Activated naive CD8-positive, alpha-beta T cell treated with anti-CD3 and anti-CD28 coated beads, Interleukin-2, amount 10 ng/mL, durations not matched to agents 7 days and 5 days (primary cell): ENCODE measurements at regions not wholly inside any gene's neighbourhood (a gene's known extent, or its start where the extent isn't known, plus 50 kb on each side); places are given as distances from the start of the nearest gene placed in this dataset.

Experiments used
- ATAC-seq: fragments of 150-1000 bp; cut with Tn5 transposase; one replicate; pipeline ENCODE4 v1.10.0; 2021; ENCODE audit warnings: low read depth, moderate library complexity
- POLR2A ChIA-PET: fragments of 350-600 bp; sonication (Branson Sonifier 250); formaldehyde crosslinking; loops from one replicate; lab custom pipeline; 2021; ENCODE audit warnings: antibody characterized with exemption; lab: Charles Lee
- DNase-seq: peaks from one replicate; pipeline ENCODE4 v3.0.0; 2021
- H3K27ac Mint-ChIP-seq: one replicate; pipeline ENCODE4 v1.8.0; 2022; ENCODE audit warnings: mild to moderate bottlenecking, mixed read lengths
- H3K27me3 Mint-ChIP-seq: one replicate; pipeline ENCODE4 v1.8.0; 2022; ENCODE audit warnings: mild to moderate bottlenecking, moderate library complexity, mixed read lengths
- H3K36me3 Mint-ChIP-seq: one replicate; pipeline ENCODE4 v1.8.0; 2021; ENCODE audit warnings: mild to moderate bottlenecking, mixed read lengths
- H3K4me1 Mint-ChIP-seq: one replicate; pipeline ENCODE4 v1.8.0; 2021; ENCODE audit warnings: mixed read lengths
- H3K4me3 Mint-ChIP-seq: one replicate; pipeline ENCODE4 v1.8.0; 2022; ENCODE audit warnings: mild to moderate bottlenecking, moderate library complexity, mixed read lengths
- H3K9me3 Mint-ChIP-seq: one replicate; pipeline ENCODE4 v1.8.0; 2021; ENCODE audit warnings: mixed read lengths

GRCh38 chr3:162328649-162329048, 832.0 kb downstream of the OTOL1 start:
- no peaks in the 10 kb centered on the region for H3K4me1 Mint-ChIP-seq
- no peak for DNase-seq
- no peak overlapping the region for H3K27ac Mint-ChIP-seq
- POLR2A ChIA-PET = no interaction called here
- ATAC-seq = no peak
- H3K36me3 Mint-ChIP-seq = no peaks in the 10 kb centered on the region
- peaks cover 2% of the 10 kb centered on the region for H3K9me3 Mint-ChIP-seq
- H3K27me3 Mint-ChIP-seq = no peaks in the 10 kb centered on the region
- no peak overlapping the region for H3K4me3 Mint-ChIP-seq

GRCh38 chr3:162329514-162329913, 832.9 kb downstream of the OTOL1 start:
- Mint-ChIP-seq H3K9me3 (peaks cover 2% of the 10 kb centered on the region), H3K27ac (no peak overlapping the region), H3K4me1 (no peaks in the 10 kb centered on the region), H3K27me3 (no peaks in the 10 kb centered on the region), H3K36me3 (no peaks in the 10 kb centered on the region), H3K4me3 (no peak overlapping the region)
- POLR2A ChIA-PET = no interaction called here
- ATAC-seq (no peak), DNase-seq (no peak)

DNA sequence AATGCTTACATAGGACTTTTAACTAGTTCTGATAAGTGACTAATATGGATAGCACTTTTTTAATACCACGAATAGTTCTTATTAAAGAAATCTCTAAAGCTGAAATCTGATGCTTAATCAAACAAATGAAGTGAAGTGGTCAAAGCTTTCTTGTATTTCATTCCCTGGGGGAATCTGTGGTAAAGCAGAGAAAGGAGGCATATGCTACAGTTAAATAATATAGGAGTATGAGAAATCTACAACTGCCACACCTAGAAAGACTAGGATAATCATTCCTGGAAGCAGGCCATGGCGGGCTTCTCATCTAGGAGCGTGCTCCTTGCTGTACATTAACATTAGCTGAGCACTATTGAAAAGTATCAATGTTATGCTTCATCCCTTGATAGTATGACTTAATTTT, 835.7 kb downstream of the OTOL1 start:
- POLR2A ChIA-PET = no interaction called here
- Mint-ChIP-seq H3K27me3 (no peaks in the 10 kb centered on the region), H3K4me1 (no peaks in the 10 kb centered on the region), H3K9me3 (peaks cover 2% of the 10 kb centered on the region), H3K4me3 (no peak overlapping the region), H3K36me3 (no peaks in the 10 kb centered on the region), H3K27ac (no peak overlapping the region)
- ATAC-seq (no peak), DNase-seq (no peak)

DNA sequence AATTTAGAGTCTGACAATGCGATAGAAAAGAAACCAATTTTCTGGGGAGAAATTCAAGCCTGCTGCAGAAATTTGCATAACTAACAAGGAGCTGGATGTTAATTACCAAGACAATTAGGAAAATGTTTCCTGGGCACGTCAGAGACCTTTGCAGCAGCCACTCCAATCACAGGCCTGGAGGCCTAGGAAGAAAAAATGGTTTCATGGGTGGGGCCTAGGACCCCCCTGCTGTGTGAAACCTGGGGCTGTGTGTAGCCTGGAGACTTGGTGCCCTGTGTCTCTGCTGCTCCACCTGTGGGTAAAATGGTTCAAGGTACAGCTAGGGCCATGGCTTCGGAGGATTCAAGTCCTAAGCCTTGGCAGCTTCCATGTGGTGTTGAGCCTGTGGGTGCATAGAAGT, 837.9 kb downstream of the OTOL1 start:
- DNase-seq = no peak
- POLR2A ChIA-PET = no interaction called here
- Mint-ChIP-seq H3K4me1 (no peaks in the 10 kb centered on the region), H3K27me3 (no peaks in the 10 kb centered on the region), H3K27ac (no peak overlapping the region), H3K9me3 (no peaks in the 10 kb centered on the region), H3K4me3 (no peak overlapping the region), H3K36me3 (no peaks in the 10 kb centered on the region)
- ATAC-seq = no peak

GRCh38 chr3:162337630-162338029, 841.0 kb downstream of the OTOL1 start:
- Mint-ChIP-seq H3K4me1 (no peaks in the 10 kb centered on the region), H3K36me3 (no peaks in the 10 kb centered on the region), H3K9me3 (peaks cover 2% of the 10 kb centered on the region), H3K27me3 (no peaks in the 10 kb centered on the region), H3K4me3 (no peak overlapping the region), H3K27ac (no peak overlapping the region)
- no peak for DNase-seq
- POLR2A ChIA-PET = no interaction called here
- ATAC-seq = no peak

- peaks cover 2% of the 10 kb centered on the region for H3K9me3 Mint-ChIP-seq
- DNase-seq (no peak), ATAC-seq (no peak)
- H3K4me3 Mint-ChIP-seq = no peak overlapping the region
- H3K36me3 Mint-ChIP-seq = no peaks in the 10 kb centered on the region
- POLR2A ChIA-PET = no interaction called here
- no peaks in the 10 kb centered on the region for H3K4me1 Mint-ChIP-seq
- no peak overlapping the region for H3K27ac Mint-ChIP-seq
- H3K27me3 Mint-ChIP-seq = no peaks in the 10 kb centered on the region
Observed at GRCh38 chr3:162338514-162338913, 841.9 kb downstream of the OTOL1 start.

- H3K9me3 Mint-ChIP-seq = no peaks in the 10 kb centered on the region
- no peaks in the 10 kb centered on the region for H3K27me3 Mint-ChIP-seq
- DNase-seq (no peak), ATAC-seq (no peak)
- H3K4me1 Mint-ChIP-seq = no peaks in the 10 kb centered on the region
- H3K27ac Mint-ChIP-seq = no peak overlapping the region
- H3K36me3 Mint-ChIP-seq = no peaks in the 10 kb centered on the region
- POLR2A ChIA-PET = no interaction called here
- no peak overlapping the region for H3K4me3 Mint-ChIP-seq
Observed at GRCh38 chr3:162348912-162349311, 852.3 kb downstream of the OTOL1 start.

DNA sequence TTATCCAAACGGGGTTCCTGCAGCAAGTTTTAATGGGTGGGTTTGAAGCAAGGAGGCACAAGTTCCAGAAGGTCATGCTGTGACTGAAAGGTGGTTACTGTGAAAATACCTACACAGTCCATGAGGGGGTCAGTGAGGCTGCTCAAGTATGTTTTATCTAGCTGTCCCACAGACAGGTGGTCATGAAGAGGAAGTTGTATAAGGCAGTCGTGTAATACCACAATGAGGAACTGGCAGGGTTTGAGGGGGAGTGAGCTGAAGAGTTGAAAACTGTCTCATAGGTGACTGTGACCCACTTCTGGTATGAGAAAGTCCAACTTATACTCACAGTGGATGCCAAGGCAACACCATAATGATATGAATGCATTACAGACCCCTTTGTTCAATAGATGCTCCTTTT, 856.8 kb downstream of the OTOL1 start:
- no peak for ATAC-seq
- POLR2A ChIA-PET = no interaction called here
- no peaks in the 10 kb centered on the region for H3K27me3 Mint-ChIP-seq
- H3K27ac Mint-ChIP-seq = no peak overlapping the region
- no peaks in the 10 kb centered on the region for H3K4me1 Mint-ChIP-seq
- H3K4me3 Mint-ChIP-seq = no peak overlapping the region
- no peaks in the 10 kb centered on the region for H3K36me3 Mint-ChIP-seq
- no peak for DNase-seq
- H3K9me3 Mint-ChIP-seq = no peaks in the 10 kb centered on the region

- POLR2A ChIA-PET = no interaction called here
- H3K4me3 Mint-ChIP-seq = no peak overlapping the region
- ATAC-seq (no peak), DNase-seq (no peak)
- no peaks in the 10 kb centered on the region for H3K27me3 Mint-ChIP-seq
- no peaks in the 10 kb centered on the region for H3K9me3 Mint-ChIP-seq
- no peaks in the 10 kb centered on the region for H3K36me3 Mint-ChIP-seq
- no peak overlapping the region for H3K27ac Mint-ChIP-seq
- no peaks in the 10 kb centered on the region for H3K4me1 Mint-ChIP-seq
Observed at GRCh38 chr3:162354356-162354755, 857.7 kb downstream of the OTOL1 start.

DNA sequence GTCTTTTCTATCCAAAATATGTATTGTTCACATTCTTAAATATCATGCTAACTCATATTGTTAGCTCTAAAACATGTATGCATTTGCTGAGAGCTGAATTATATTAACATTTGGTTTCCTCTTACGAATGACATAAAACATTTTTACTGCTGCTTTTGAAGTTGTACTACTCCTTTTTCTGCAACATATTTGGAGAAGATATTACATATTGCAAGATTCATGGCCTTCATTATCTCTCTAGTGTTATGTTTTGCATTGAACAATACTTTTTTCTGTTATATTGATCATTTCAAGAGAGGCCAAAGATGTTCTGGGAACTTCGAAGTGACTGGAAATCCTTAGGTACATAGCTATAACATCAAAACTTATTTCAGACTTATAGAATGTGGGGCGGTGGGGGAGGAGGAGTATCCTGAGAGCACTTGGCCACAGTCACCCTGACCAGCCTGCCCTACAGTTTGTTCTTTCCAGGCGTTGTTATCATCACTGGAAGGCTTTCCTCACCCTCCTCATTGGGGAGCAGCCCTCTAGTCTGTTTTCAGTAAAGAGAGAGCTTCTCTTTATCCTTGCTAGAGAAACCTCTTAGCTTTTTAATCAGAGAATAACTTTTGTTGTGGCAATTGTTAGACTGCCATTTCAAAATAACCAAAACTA, 868.6 kb downstream of the OTOL1 start:
- Mint-ChIP-seq H3K4me3 (no peak overlapping the region), H3K27me3 (no peaks in the 10 kb centered on the region), H3K9me3 (peaks cover 3% of the 10 kb centered on the region), H3K36me3 (no peaks in the 10 kb centered on the region), H3K4me1 (no peaks in the 10 kb centered on the region), H3K27ac (no peak overlapping the region)
- ATAC-seq = no peak
- DNase-seq = no peak
- POLR2A ChIA-PET = no interaction called here

DNA sequence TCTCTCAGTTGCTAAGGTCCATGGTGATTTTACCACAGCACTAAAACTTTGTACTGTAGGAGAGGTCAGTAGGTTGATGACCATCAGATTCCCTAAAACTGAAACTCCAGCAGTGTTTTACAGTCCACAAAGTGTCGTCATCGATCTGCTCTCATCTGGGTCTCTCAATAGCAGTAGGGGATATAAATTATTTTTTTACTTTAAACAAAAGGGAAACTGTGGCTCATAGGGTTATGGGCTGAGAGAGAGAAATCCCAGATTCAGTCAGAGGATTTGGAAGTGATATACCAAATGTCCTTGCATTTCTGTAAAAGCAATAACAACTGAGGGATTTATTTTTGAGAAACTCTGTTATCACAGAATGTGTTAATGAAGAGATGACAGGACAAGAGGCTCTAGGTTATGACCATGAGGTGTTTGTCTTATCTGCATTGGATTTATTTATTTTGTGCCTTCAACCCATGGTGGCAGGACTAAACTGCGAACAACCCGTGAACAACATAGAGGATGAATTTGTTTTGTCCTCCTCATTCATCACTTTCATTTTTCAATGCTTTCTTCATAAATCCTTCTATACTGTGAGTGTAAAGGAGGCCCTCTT, 869.7 kb downstream of the OTOL1 start:
- peaks cover 3% of the 10 kb centered on the region for H3K9me3 Mint-ChIP-seq
- no peaks in the 10 kb centered on the region for H3K27me3 Mint-ChIP-seq
- no peaks in the 10 kb centered on the region for H3K4me1 Mint-ChIP-seq
- ATAC-seq = no peak
- DNase-seq = no peak
- POLR2A ChIA-PET = no interaction called here
- H3K36me3 Mint-ChIP-seq = no peaks in the 10 kb centered on the region
- H3K4me3 Mint-ChIP-seq = no peak overlapping the region
- H3K27ac Mint-ChIP-seq = no peak overlapping the region

DNA sequence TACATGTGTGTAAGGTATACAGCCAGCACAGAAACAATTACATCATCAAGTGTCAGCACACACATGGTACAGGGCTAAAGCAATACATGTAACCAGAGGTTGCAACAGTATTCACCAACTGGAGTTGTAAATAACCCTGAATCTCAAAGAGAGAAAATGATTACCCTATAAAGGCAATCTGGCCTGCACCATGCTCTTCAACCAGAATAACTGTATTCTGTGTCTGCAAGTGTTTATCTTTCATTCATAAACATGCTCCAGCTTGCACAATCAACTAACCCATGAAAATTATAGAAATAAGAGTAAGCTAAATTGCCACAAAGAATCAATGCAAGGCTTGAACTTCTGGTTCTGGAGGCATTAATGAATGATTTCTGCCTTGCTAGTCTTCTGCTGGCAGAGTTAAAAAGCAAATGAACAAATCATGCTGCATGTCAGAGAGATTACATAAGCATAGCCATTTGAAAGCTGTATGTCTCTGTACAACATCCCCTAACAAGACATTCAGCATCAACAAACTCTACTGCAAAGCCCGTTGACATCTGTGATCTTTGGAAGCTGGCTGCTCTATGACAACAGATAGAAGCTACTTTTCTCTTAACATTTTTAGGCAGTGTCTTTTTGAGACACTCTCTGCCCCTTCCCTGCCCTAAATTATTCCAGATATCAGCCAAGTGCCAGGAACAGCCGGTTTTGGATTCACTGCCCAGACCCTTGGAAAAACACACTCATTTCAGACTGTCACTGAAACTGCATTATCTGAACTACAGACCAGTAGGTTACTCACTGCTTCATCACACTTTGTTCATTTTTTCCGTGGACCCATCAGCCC, 871.0 kb downstream of the OTOL1 start:
- no peak overlapping the region for H3K4me3 Mint-ChIP-seq
- peaks cover 3% of the 10 kb centered on the region for H3K9me3 Mint-ChIP-seq
- no peaks in the 10 kb centered on the region for H3K36me3 Mint-ChIP-seq
- no peak for DNase-seq
- no peaks in the 10 kb centered on the region for H3K4me1 Mint-ChIP-seq
- no peak overlapping the region for H3K27ac Mint-ChIP-seq
- ATAC-seq = no peak
- POLR2A ChIA-PET = no interaction called here
- no peaks in the 10 kb centered on the region for H3K27me3 Mint-ChIP-seq

DNA sequence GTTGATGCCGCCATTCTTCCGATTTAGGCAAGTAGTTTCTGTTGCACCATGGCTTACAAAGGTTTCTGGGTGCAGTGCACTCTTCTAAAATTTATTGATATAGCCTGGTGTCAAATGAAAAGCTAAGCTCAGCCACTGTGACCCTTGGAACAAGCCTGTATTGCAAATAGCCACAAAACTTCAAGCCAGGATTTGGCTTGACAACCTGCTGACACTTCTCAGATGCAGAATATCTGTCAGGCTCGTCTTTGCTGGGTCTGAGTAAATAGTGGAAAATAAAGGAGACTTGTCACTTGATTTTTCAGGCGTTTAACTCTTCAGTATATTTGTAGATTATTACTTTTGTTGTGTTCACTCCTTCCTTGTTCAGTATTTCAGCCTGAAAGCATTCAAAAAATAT, 871.8 kb downstream of the OTOL1 start:
- POLR2A ChIA-PET = no interaction called here
- no peak for DNase-seq
- Mint-ChIP-seq H3K4me3 (no peak overlapping the region), H3K9me3 (peaks cover 3% of the 10 kb centered on the region), H3K27ac (no peak overlapping the region), H3K36me3 (no peaks in the 10 kb centered on the region), H3K4me1 (no peaks in the 10 kb centered on the region), H3K27me3 (no peaks in the 10 kb centered on the region)
- ATAC-seq = no peak

- H3K4me3 Mint-ChIP-seq = no peak overlapping the region
- H3K36me3 Mint-ChIP-seq = no peaks in the 10 kb centered on the region
- no peak overlapping the region for H3K27ac Mint-ChIP-seq
- no peak for ATAC-seq
- peaks cover 3% of the 10 kb centered on the region for H3K9me3 Mint-ChIP-seq
- DNase-seq = no peak
- no peaks in the 10 kb centered on the region for H3K4me1 Mint-ChIP-seq
- POLR2A ChIA-PET = no interaction called here
- H3K27me3 Mint-ChIP-seq = no peaks in the 10 kb centered on the region
Observed at GRCh38 chr3:162369306-162369705, 872.7 kb downstream of the OTOL1 start.
